Prostate gland (tissue), 2 donors: ENCODE measurements at regions not wholly inside any gene's neighbourhood (a gene's known extent, or its start where the extent isn't known, plus 50 kb on each side); places are given as distances from the start of the nearest gene placed in this dataset.

Experiments
- CTCF ChIP-seq, 4 experiments: fragments of 200-600 bp in 2 of 4; fragments of 450-650 bp in 2 of 4; sonication (generic) in 2 of 4; IDR thresholded peaks; 1 replicate in 3 of 4; 2 replicates in 1 of 4; pipeline ENCODE4 v1.5.1; 2016 to 2019; ENCODE audit warnings: antibody characterized with exemption in 4 of 4, mild to moderate bottlenecking in 2 of 4, moderate library complexity in 2 of 4
- POLR2A ChIP-seq: fragments of 450-650 bp; IDR thresholded peaks from one replicate; pipeline ENCODE4 v1.6.1; 2016; ENCODE audit warnings: antibody characterized with exemption, mild to moderate bottlenecking
- POLR2AphosphoS5 ChIP-seq: sonication (generic); formaldehyde crosslinking; IDR thresholded peaks from one replicate; pipeline ENCODE4 v1.6.1; 2017; ENCODE audit warnings: antibody characterized with exemption

- TF ChIP-seq CTCF (IDR thresholded peaks at IDR 0.05) (no peak), POLR2AphosphoS5 (no peak), POLR2A (no peak)
These were observed 561.3 kb upstream of the LCORL start for GRCh38 chr4:18582841-18583240.
